GM23338 (cell line): ENCODE measurements at regions not wholly inside any gene's neighbourhood (a gene's known extent, or its start where the extent isn't known, plus 50 kb on each side); places are given as distances from the start of the nearest gene placed in this dataset.

ENCODE experiments used
- NANOG ChIP-seq: IDR thresholded peaks from 2 replicates; pipeline ENCODE4 v1.6.1; 2016; ENCODE audit warnings: antibody characterized with exemption, borderline replicate concordance
- POLR2AphosphoS5 ChIP-seq: IDR thresholded peaks from 2 replicates; pipeline ENCODE4 v1.6.1; 2016; ENCODE audit warnings: antibody characterized with exemption, low read depth
- REST ChIP-seq: IDR thresholded peaks from one replicate; pipeline ENCODE4 v1.6.1; 2018; ENCODE audit warnings: antibody characterized with exemption; ENCODE audit not compliant: unreplicated experiment
- TF ChIP-seq, protein P1 (sequence below): fragments of 250-450 bp; sonication (Bioruptor Pico); IDR thresholded peaks from 2 replicates; pipeline ENCODE4 v1.5.0; 2020; ENCODE audit warnings: mild to moderate bottlenecking, moderate library complexity
- TF ChIP-seq, protein P2 (sequence below): IDR thresholded peaks from 2 replicates; pipeline ENCODE4 v1.6.1; 2016; ENCODE audit warnings: antibody characterized with exemption

DNA sequence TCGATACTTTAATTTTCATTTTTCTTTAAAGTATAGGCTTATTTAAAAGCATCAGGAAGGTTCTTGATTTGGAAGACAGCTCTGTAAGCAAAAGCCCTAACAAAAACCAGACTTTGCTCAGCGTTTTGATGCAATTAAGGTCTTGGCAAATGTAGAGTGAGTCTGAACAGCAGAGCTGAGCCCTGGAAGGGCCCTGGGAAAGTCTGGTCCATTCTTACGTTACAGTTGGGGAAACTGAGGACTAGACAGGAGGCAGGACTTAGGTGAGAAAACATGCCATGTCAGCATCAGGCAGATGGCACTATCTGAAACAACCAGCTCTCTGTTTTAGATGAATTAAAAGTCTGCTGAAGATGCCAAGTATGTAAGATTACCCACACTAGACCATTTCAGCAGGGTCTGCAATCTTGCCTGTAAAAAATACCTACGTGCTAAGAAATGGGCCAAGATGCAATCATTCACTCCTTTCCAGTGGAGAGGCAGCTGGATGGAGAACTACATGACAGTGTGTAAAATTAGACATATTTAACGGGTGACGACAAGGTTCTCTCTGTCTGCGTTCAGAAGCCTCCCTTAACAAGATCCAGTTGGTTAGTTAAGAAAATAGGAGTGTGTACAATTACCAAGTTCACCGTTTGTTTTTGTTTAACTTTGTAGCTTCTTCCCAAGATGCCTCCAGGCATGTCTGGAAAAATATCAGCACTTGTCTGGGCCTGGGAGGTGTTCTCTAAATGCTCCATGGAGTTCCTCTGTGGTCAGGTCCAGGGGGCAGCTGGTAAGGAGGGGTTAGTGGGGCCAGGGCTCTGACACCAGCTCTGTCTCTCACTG lies 502.3 kb upstream of the ZMIZ1 start (continued):
- TF ChIP-seq, protein P1, sequence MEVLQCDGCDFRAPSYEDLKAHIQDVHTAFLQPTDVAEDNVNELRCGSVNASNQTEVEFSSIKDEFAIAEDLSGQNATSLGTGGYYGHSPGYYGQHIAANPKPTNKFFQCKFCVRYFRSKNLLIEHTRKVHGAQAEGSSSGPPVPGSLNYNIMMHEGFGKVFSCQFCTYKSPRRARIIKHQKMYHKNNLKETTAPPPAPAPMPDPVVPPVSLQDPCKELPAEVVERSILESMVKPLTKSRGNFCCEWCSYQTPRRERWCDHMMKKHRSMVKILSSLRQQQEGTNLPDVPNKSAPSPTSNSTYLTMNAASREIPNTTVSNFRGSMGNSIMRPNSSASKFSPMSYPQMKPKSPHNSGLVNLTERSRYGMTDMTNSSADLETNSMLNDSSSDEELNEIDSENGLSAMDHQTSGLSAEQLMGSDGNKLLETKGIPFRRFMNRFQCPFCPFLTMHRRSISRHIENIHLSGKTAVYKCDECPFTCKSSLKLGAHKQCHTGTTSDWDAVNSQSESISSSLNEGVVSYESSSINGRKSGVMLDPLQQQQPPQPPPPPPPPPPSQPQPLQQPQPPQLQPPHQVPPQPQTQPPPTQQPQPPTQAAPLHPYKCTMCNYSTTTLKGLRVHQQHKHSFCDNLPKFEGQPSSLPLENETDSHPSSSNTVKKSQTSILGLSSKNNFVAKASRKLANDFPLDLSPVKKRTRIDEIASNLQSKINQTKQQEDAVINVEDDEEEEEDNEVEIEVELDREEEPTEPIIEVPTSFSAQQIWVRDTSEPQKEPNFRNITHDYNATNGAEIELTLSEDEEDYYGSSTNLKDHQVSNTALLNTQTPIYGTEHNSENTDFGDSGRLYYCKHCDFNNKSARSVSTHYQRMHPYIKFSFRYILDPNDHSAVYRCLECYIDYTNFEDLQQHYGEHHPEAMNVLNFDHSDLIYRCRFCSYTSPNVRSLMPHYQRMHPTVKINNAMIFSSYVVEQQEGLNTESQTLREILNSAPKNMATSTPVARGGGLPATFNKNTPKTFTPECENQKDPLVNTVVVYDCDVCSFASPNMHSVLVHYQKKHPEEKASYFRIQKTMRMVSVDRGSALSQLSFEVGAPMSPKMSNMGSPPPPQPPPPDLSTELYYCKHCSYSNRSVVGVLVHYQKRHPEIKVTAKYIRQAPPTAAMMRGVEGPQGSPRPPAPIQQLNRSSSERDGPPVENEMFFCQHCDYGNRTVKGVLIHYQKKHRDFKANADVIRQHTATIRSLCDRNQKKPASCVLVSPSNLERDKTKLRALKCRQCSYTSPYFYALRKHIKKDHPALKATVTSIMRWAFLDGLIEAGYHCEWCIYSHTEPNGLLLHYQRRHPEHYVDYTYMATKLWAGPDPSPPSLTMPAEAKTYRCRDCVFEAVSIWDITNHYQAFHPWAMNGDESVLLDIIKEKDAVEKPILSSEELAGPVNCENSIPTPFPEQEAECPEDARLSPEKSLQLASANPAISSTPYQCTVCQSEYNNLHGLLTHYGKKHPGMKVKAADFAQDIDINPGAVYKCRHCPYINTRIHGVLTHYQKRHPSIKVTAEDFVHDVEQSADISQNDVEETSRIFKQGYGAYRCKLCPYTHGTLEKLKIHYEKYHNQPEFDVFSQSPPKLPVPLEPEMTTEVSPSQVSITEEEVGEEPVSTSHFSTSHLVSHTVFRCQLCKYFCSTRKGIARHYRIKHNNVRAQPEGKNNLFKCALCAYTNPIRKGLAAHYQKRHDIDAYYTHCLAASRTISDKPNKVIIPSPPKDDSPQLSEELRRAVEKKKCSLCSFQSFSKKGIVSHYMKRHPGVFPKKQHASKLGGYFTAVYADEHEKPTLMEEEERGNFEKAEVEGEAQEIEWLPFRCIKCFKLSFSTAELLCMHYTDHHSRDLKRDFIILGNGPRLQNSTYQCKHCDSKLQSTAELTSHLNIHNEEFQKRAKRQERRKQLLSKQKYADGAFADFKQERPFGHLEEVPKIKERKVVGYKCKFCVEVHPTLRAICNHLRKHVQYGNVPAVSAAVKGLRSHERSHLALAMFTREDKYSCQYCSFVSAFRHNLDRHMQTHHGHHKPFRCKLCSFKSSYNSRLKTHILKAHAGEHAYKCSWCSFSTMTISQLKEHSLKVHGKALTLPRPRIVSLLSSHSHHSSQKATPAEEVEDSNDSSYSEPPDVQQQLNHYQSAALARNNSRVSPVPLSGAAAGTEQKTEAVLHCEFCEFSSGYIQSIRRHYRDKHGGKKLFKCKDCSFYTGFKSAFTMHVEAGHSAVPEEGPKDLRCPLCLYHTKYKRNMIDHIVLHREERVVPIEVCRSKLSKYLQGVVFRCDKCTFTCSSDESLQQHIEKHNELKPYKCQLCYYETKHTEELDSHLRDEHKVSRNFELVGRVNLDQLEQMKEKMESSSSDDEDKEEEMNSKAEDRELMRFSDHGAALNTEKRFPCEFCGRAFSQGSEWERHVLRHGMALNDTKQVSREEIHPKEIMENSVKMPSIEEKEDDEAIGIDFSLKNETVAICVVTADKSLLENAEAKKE (CRISPR knock-in tag) = no peak
- TF ChIP-seq POLR2AphosphoS5 (no peak), REST (no peak), NANOG (no peak)
- TF ChIP-seq, protein P2, sequence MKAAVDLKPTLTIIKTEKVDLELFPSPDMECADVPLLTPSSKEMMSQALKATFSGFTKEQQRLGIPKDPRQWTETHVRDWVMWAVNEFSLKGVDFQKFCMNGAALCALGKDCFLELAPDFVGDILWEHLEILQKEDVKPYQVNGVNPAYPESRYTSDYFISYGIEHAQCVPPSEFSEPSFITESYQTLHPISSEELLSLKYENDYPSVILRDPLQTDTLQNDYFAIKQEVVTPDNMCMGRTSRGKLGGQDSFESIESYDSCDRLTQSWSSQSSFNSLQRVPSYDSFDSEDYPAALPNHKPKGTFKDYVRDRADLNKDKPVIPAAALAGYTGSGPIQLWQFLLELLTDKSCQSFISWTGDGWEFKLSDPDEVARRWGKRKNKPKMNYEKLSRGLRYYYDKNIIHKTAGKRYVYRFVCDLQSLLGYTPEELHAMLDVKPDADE = no peak
